AG10803 (cell line): ENCODE measurements at regions not wholly inside any gene's neighbourhood (a gene's known extent, or its start where the extent isn't known, plus 50 kb on each side); places are given as distances from the start of the nearest gene placed in this dataset.
"Not testable (repeated sequence)": the region's sequence is repeated elsewhere in the genome, so short reads cannot be mapped to it uniquely, and the experiment has no call there.

Experiments used
- DNase-seq: peaks from one replicate; pipeline ENCODE4 v3.0.0; 2010; ENCODE audit warnings: low read depth
- H3K4me3 ChIP-seq: 2 replicates; pipeline ENCODE4 v1.5.1; 2011; ENCODE audit warnings: mild to moderate bottlenecking, low read length, control low read depth
- TF ChIP-seq, protein P1 (sequence below): conservative IDR thresholded peaks from 2 replicates; pipeline ENCODE4 v1.5.1; 2011; ENCODE audit warnings: mild to moderate bottlenecking, low read length, control low read depth, inconsistent platforms

DNA sequence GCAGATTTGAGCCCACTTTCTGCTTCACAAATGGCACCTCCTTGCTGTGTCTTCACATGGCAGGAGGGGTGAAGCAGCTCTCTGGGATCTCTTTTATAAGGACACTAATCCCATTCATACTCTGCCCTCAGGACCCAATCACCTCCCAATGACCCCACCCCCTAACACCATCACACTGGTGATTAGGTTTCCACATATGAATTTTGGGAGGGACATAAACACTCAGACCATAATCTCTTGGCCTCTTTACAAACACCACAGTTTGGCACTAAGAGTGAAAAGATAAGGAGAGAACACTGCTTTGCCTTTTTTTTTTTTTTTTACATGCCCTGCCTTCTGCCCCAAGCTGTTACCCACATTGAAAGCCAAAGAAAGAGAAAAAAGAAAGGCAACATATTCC is 166.2 kb upstream of the NFIA start:
- DNase-seq: no peak
- H3K4me3 ChIP-seq: no peak overlapping the region
- TF ChIP-seq, protein P1, sequence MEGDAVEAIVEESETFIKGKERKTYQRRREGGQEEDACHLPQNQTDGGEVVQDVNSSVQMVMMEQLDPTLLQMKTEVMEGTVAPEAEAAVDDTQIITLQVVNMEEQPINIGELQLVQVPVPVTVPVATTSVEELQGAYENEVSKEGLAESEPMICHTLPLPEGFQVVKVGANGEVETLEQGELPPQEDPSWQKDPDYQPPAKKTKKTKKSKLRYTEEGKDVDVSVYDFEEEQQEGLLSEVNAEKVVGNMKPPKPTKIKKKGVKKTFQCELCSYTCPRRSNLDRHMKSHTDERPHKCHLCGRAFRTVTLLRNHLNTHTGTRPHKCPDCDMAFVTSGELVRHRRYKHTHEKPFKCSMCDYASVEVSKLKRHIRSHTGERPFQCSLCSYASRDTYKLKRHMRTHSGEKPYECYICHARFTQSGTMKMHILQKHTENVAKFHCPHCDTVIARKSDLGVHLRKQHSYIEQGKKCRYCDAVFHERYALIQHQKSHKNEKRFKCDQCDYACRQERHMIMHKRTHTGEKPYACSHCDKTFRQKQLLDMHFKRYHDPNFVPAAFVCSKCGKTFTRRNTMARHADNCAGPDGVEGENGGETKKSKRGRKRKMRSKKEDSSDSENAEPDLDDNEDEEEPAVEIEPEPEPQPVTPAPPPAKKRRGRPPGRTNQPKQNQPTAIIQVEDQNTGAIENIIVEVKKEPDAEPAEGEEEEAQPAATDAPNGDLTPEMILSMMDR: no peak

GRCh38 chr1:60915441-60915840 is 166.9 kb upstream of the NFIA start:
- TF ChIP-seq, protein P1: no peak
- DNase-seq: no peak
- no peak overlapping the region for H3K4me3 ChIP-seq

GRCh38 chr1:60914982-60915381 is 167.4 kb upstream of the NFIA start:
- no peak overlapping the region for H3K4me3 ChIP-seq
- no peak for DNase-seq
- TF ChIP-seq, protein P1: no peak

DNA sequence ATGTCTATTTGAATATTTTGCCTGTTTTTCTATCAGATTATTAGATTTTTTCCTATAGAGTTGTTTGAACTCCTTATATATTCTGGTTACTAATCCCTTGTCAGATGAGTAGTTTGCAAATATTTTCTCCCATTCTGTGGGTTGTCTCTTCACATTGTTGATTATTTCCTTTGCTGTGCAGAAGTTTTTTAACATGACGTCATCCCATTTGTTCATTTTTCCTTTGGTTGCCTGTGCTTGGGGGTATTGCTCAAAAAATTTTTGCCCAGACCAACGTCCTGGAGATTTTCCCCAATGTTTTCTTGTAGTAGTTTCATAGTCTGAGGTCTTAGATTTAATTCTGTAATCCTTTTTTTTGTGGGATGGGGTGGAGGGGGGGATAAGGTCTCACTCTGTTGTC is 168.7 kb upstream of the NFIA start:
- DNase-seq: peak; percentile 38
- not testable (repeated sequence) for H3K4me3 ChIP-seq

- H3K4me3 ChIP-seq: no peak overlapping the region
- DNase-seq: no peak
- TF ChIP-seq, protein P1: no peak
Observed at GRCh38 chr1:60913039-60913438, 169.3 kb upstream of the NFIA start.

DNA sequence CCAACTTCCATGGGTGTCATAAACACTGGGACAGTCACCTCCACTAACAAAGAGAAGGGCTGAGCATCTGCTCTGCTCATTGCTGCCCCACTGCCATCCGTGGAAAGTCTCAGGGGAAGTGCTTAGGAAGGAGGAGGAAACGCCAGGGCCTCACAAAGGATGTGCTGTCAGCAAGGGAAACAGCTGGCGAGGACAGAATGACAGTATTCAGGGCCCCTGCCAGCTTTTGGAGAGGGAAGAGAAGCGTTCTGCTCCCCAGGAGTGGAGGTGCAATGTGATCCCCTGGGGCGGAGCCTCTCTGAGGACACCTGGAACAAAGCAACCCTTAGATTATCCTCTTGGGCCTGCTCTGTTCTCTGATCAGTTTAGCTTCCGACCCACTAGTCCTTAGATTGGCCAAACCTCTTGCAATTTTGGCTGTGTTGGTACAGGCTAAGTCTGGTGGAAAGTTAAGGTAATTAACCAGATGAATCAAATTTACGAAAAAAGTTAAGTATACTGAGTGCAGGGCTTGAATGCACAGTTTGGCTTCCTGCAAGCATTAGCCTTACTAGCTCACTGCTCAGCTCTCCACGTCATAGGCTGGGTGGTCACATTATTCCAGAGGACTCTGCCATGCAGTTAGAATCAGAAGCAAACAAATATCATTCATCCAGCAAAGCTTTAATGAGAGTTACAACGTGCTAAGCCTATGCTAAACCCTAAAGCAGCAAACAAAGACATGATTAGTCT is 170.2 kb upstream of the NFIA start:
- H3K4me3 ChIP-seq: no peak overlapping the region
- no peak for DNase-seq
- TF ChIP-seq, protein P1: no peak

- TF ChIP-seq, protein P1: no peak
- no peak for DNase-seq
Observed at GRCh38 chr1:60908159-60908558, 174.2 kb upstream of the NFIA start.

More at GRCh38 chr1:60908159-60908558, 174.2 kb upstream of the NFIA start:
- H3K4me3 ChIP-seq: no peak overlapping the region
